Lower leg skin (tissue), 3 donors: ENCODE measurements at regions not wholly inside any gene's neighbourhood (a gene's known extent, or its start where the extent isn't known, plus 50 kb on each side); places are given as distances from the start of the nearest gene placed in this dataset.

Experiments
- POLR2A ChIP-seq, 2 donors: fragments of 450-650 bp; IDR thresholded peaks; one replicate each; pipeline ENCODE4 v1.6.1; 2016 to 2017; ENCODE audit warnings: antibody characterized with exemption in 2 of 2, mild to moderate bottlenecking in 1 of 2, moderate library complexity in 1 of 2
- TF ChIP-seq, protein P1 (sequence below), 3 donors: fragments of 450-650 bp; IDR thresholded peaks; one replicate each; pipeline ENCODE4 v1.5.1; 2016; ENCODE audit warnings: antibody characterized with exemption in 3 of 3, mild to moderate bottlenecking in 3 of 3, moderate library complexity in 2 of 3

GRCh38 chr4:4704267-4704666 is 155.2 kb upstream of the MSX1 start:
- TF ChIP-seq, protein P1, sequence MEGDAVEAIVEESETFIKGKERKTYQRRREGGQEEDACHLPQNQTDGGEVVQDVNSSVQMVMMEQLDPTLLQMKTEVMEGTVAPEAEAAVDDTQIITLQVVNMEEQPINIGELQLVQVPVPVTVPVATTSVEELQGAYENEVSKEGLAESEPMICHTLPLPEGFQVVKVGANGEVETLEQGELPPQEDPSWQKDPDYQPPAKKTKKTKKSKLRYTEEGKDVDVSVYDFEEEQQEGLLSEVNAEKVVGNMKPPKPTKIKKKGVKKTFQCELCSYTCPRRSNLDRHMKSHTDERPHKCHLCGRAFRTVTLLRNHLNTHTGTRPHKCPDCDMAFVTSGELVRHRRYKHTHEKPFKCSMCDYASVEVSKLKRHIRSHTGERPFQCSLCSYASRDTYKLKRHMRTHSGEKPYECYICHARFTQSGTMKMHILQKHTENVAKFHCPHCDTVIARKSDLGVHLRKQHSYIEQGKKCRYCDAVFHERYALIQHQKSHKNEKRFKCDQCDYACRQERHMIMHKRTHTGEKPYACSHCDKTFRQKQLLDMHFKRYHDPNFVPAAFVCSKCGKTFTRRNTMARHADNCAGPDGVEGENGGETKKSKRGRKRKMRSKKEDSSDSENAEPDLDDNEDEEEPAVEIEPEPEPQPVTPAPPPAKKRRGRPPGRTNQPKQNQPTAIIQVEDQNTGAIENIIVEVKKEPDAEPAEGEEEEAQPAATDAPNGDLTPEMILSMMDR (IDR thresholded peaks at IDR 0.05): no peak
- TF ChIP-seq POLR2A (IDR thresholded peaks at IDR 0.05): no peak
